ENCODE measurements at regions not wholly inside any gene's neighbourhood (a gene's known extent, or its start where the extent isn't known, plus 50 kb on each side); places are given as distances from the start of the nearest gene placed in this dataset.
"Not testable (repeated sequence)": the region's sequence is repeated elsewhere in the genome, so short reads cannot be mapped to it uniquely, and the experiment has no call there.

- not testable (repeated sequence) for TF ChIP-seq POLR2AphosphoS5 (IDR thresholded peaks at IDR 0.05; ENCODE audit: low read depth, low read length); POU2F2 (IDR thresholded peaks at IDR 0.05; ENCODE audit: low read depth, low read length); POLR2A (IDR thresholded peaks at IDR 0.05; ENCODE audit: low read depth, low read length); TAF1 (IDR thresholded peaks at IDR 0.05; ENCODE audit: low read depth, low read length); SPI1 (IDR thresholded peaks at IDR 0.05; ENCODE audit: low read depth, low read length); PAX5 (IDR thresholded peaks at IDR 0.05; ENCODE audit: insufficient read depth, low read length, severe bottlenecking)
These were observed 225.5 kb downstream of the LIPI start for GRCh38 chr21:13985137-13985864.
